Activated T-cell treated with anti-CD3 and anti-CD28 coated beads, Interleukin-2, amount 50 U/mL, for 4 hours (primary cell): ENCODE measurements at regions not wholly inside any gene's neighbourhood (a gene's known extent, or its start where the extent isn't known, plus 50 kb on each side); places are given as distances from the start of the nearest gene placed in this dataset.

Experiments used
- ATAC-seq, 2 donors: fragments of 200-7000 bp; cut with Tn5 transposase; one replicate each; pipeline ENCODE4 v1.10.0; 2021
- DNase-seq: peaks from one replicate; pipeline ENCODE4 v3.0.0-alpha.2; 2020
- H3K27me3 Mint-ChIP-seq: one replicate; pipeline ENCODE4 v1.8.0; 2021; ENCODE audit warnings: low read depth, mixed read lengths
- H3K36me3 Mint-ChIP-seq: one replicate; pipeline ENCODE4 v1.8.0; 2022; ENCODE audit warnings: mixed read lengths; ENCODE audit not compliant: insufficient read depth
- H3K4me1 Mint-ChIP-seq: one replicate; pipeline ENCODE4 v1.8.0; 2021; ENCODE audit warnings: low read depth, mixed read lengths
- H3K4me3 Mint-ChIP-seq: one replicate; pipeline ENCODE4 v1.8.0; 2021; ENCODE audit warnings: mild to moderate bottlenecking, moderate library complexity, mixed read lengths
- H3K9me3 Mint-ChIP-seq: one replicate; pipeline ENCODE4 v1.8.0; 2021; ENCODE audit warnings: mixed read lengths

DNA sequence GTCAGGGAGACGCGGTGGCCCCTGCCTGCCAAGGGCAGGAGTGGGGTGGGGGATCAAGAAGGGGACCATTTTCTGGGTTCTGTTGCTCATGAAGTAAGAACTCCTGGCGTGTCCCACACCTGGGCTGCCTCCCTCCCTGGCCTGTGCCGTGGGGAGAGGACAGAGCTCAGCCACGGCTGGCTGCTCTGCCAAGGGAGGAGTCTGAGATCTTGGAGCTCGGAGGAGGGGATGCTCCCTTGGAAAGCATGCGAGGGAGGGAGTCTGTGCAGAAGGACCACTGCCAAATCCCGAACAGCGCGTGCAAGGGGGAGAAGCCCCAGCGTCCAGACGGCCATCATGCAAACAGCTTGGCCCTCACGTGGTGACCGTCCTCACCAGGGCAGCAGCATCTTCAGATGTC, 64.2 kb upstream of the ZNF469 start:
- Mint-ChIP-seq H3K36me3 (no peaks in the 10 kb centered on the region), H3K27me3 (peaks cover 10% of the 10 kb centered on the region), H3K9me3 (no peaks in the 10 kb centered on the region), H3K4me1 (no peaks in the 10 kb centered on the region), H3K4me3 (no peak overlapping the region)
- no peak for DNase-seq
- ATAC-seq = no peak

GRCh38 chr16:88319116-88319965, 63.4 kb upstream of the ZNF469 start:
- Mint-ChIP-seq H3K36me3 (no peaks in the 10 kb centered on the region), H3K27me3 (peaks cover 10% of the 10 kb centered on the region), H3K4me1 (no peaks in the 10 kb centered on the region), H3K4me3 (no peak overlapping the region), H3K9me3 (no peaks in the 10 kb centered on the region)
- DNase-seq (no peak), ATAC-seq (no peak)

GRCh38 chr16:88320947-88321634, 61.7 kb upstream of the ZNF469 start:
- Mint-ChIP-seq H3K27me3 (peaks cover 10% of the 10 kb centered on the region), H3K4me3 (no peak overlapping the region), H3K4me1 (no peaks in the 10 kb centered on the region), H3K36me3 (no peaks in the 10 kb centered on the region), H3K9me3 (no peaks in the 10 kb centered on the region)
- DNase-seq = no peak
- ATAC-seq = peak in 1 of 2 donors; percentile 48

GRCh38 chr16:88321635-88322499, 60.9 kb upstream of the ZNF469 start:
- H3K36me3 Mint-ChIP-seq = no peaks in the 10 kb centered on the region
- H3K4me1 Mint-ChIP-seq = no peaks in the 10 kb centered on the region
- no peaks in the 10 kb centered on the region for H3K9me3 Mint-ChIP-seq

DNA sequence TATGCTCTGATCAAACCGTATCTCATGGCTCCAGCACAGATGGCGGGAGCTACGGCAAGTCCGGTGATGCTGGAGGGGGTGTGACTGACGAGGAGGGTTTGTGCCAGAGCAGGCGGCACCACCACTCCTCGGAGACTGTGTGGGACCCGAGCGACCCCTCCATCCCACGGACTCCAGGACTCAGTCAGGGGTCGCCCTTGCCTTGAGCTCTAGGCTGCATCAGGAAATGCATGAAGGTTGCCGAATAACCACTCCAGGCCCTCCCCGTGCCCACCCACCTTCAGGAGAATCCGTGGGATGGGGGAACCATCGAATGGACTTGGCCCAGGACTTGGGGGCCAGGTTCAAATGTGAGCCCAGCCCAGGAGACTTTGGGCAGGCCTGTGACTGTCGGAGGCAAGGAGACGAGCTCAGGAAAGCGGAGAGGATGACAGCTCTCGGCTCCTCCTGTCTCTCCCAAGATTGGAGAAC, 60.2 kb upstream of the ZNF469 start:
- Mint-ChIP-seq H3K27me3 (peaks cover 10% of the 10 kb centered on the region), H3K9me3 (no peaks in the 10 kb centered on the region), H3K4me3 (no peak overlapping the region), H3K4me1 (no peaks in the 10 kb centered on the region), H3K36me3 (no peaks in the 10 kb centered on the region)
- ATAC-seq (no peak), DNase-seq (no peak)

More at GRCh38 chr16:88321635-88322499, 60.9 kb upstream of the ZNF469 start:
- H3K4me3 Mint-ChIP-seq = no peak overlapping the region
- DNase-seq = no peak
- H3K27me3 Mint-ChIP-seq = peaks cover 12% of the 10 kb centered on the region
- no peak for ATAC-seq

DNA sequence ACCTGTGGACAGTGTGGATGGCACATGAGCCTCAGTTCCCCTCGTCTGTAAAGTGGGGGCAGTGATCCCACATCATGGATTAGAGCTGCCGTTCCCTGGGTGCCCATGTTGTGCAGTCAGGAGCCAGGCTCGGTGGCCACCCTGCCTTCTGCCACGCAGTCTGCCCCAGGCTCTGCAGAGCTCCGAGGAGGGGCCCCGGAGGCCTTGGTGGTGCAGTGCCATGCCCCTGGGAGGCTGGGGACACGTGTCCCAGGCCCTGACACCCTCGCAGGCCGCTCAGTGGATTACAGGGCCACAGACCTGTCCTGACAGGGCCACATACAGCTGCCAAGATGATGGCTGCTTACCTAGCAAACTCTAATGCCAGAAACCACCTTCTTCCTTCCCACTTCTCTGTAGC, 59.7 kb upstream of the ZNF469 start:
- H3K27me3 Mint-ChIP-seq = peaks cover 5% of the 10 kb centered on the region
- no peak overlapping the region for H3K4me3 Mint-ChIP-seq
- no peak for ATAC-seq
- no peak for DNase-seq
- H3K36me3 Mint-ChIP-seq = no peaks in the 10 kb centered on the region
- H3K9me3 Mint-ChIP-seq = no peaks in the 10 kb centered on the region
- H3K4me1 Mint-ChIP-seq = no peaks in the 10 kb centered on the region

DNA sequence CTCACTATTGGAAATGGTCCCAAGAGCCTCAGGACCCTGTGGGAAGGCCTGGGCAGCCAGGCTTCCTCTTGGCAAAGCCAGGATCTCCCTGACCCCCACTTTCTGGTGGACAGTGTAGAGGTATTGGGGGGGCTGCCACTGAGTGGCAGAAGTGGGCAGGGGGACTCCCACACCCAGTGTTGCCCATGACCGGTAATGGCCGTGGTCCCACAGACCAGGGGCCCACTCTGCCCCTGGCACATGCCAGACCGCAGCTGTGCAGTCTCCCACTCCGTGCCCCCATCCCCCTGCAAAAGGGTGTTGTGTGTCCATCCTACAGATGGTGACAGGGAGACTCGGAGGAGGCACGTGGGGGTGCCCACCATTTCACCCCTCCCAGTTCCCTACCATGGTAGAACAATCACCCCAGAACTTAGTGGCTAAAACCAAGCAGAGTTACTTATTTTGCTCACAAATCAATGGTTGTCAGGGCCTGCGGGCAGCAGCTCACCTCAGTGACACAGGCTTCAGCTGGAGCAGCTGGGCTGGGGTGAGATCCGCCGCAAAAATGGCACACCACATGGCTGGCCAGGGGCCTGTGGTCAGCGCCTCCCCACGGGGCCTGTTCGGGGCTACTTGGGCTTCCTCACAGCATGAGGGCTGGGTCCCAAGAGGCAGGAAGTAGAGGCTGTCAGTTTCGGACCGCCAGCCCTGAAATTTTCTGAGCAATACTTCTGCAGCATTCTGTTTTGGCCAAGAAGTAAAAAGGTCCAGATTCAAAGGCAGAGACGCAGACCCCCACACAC, 59.0 kb upstream of the ZNF469 start:
- ATAC-seq = no peak
- no peaks in the 10 kb centered on the region for H3K36me3 Mint-ChIP-seq
- DNase-seq = no peak
- H3K27me3 Mint-ChIP-seq = peaks cover 2% of the 10 kb centered on the region
- no peaks in the 10 kb centered on the region for H3K9me3 Mint-ChIP-seq
- no peaks in the 10 kb centered on the region for H3K4me1 Mint-ChIP-seq
- H3K4me3 Mint-ChIP-seq = no peak overlapping the region

GRCh38 chr16:88325087-88325750, 57.5 kb upstream of the ZNF469 start:
- DNase-seq (no peak), ATAC-seq (no peak)
- peaks cover 2% of the 10 kb centered on the region for H3K27me3 Mint-ChIP-seq
- H3K36me3 Mint-ChIP-seq = no peaks in the 10 kb centered on the region
- H3K9me3 Mint-ChIP-seq = no peaks in the 10 kb centered on the region
- no peaks in the 10 kb centered on the region for H3K4me1 Mint-ChIP-seq
- H3K4me3 Mint-ChIP-seq = no peak overlapping the region

DNA sequence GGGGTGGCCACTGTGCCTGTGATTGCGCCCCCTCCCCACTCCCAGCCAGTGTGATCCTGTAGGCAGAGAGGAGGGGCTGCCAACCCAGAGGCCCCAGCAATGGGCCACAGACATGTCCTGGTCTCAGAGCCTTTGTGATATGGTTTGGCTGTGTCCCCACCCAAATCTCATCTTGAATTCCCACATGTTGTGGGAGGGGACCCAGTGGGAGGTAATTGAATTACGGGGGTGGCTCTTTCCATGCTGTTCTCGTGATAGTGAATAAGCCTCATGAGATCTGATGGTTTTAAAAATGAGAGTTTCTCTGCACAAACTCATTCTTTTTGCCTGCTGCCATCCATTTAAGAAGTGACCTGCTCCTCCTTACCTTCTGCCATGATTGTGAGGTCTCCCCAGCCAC, 56.8 kb upstream of the ZNF469 start:
- H3K4me1 Mint-ChIP-seq = no peaks in the 10 kb centered on the region
- no peak for ATAC-seq
- no peak overlapping the region for H3K4me3 Mint-ChIP-seq
- DNase-seq = no peak
- H3K27me3 Mint-ChIP-seq = peaks cover 2% of the 10 kb centered on the region
- no peaks in the 10 kb centered on the region for H3K36me3 Mint-ChIP-seq
- no peaks in the 10 kb centered on the region for H3K9me3 Mint-ChIP-seq

GRCh38 chr16:88326611-88327485, 55.9 kb upstream of the ZNF469 start:
- ATAC-seq (no peak), DNase-seq (no peak)
- Mint-ChIP-seq H3K36me3 (no peaks in the 10 kb centered on the region), H3K9me3 (no peaks in the 10 kb centered on the region), H3K27me3 (peaks cover 2% of the 10 kb centered on the region), H3K4me3 (no peak overlapping the region), H3K4me1 (no peaks in the 10 kb centered on the region)

- Mint-ChIP-seq H3K4me1 (no peaks in the 10 kb centered on the region), H3K9me3 (no peaks in the 10 kb centered on the region), H3K36me3 (no peaks in the 10 kb centered on the region), H3K27me3 (peaks cover 2% of the 10 kb centered on the region), H3K4me3 (no peak overlapping the region)
- ATAC-seq (no peak), DNase-seq (no peak)
Measured at GRCh38 chr16:88327561-88328312, 55.0 kb upstream of the ZNF469 start.

GRCh38 chr16:88328313-88328980, 54.3 kb upstream of the ZNF469 start:
- peaks cover 4% of the 10 kb centered on the region for H3K4me1 Mint-ChIP-seq
- H3K4me3 Mint-ChIP-seq = no peak overlapping the region
- no peaks in the 10 kb centered on the region for H3K9me3 Mint-ChIP-seq
- DNase-seq (no peak), ATAC-seq (no peak)
- H3K27me3 Mint-ChIP-seq = peaks cover 3% of the 10 kb centered on the region
- H3K36me3 Mint-ChIP-seq = no peaks in the 10 kb centered on the region
